B cell (primary cell): ENCODE measurements at regions not wholly inside any gene's neighbourhood (a gene's known extent, or its start where the extent isn't known, plus 50 kb on each side); places are given as distances from the start of the nearest gene placed in this dataset.

Experiments
- ATAC-seq: fragments of 200-7000 bp; cut with Tn5 transposase; one replicate; pipeline ENCODE4 v1.10.0; 2021; ENCODE audit warnings: low read depth, mild to moderate bottlenecking, moderate number of reproducible peaks, moderate library complexity
- CTCF ChIA-PET: fragments of 350-600 bp; sonication (Branson Sonifier 250); formaldehyde crosslinking; loops from one replicate; lab custom pipeline; 2021; ENCODE audit warnings: antibody characterized with exemption, inconsistent platforms; lab: Charles Lee
- POLR2A ChIA-PET: fragments of 350-600 bp; sonication (Branson Sonifier 250); formaldehyde crosslinking; loops from one replicate; lab custom pipeline; 2021; ENCODE audit warnings: antibody characterized with exemption; lab: Charles Lee
- DNase-seq: peaks from one replicate; pipeline ENCODE4 v3.0.0; 2013
- H2AFZ ChIP-seq: 2 replicates; pipeline ENCODE4 v1.6.1; 2012; ENCODE audit warnings: mild to moderate bottlenecking, low read depth, low read length; ENCODE audit not compliant: insufficient read depth, poor library complexity, severe bottlenecking
- H3K27ac ChIP-seq, 2 donors: 1 replicate in 1 of 2; 2 replicates in 1 of 2; pipeline ENCODE4 v1.5.1; 2012 to 2013; ENCODE audit warnings: low read length in 2 of 2, mild to moderate bottlenecking in 2 of 2, moderate library complexity in 1 of 2
- H3K27me3 ChIP-seq, 4 experiments: fragments of 200-600 bp in 1 of 4; sonication (generic) in 1 of 4; replicated peaks in 1 of 4; 1 replicate in 2 of 4; 2 replicates in 2 of 4; pipeline versions ENCODE4 v1.6.1 to v1.7.0; 2013 to 2016; ENCODE audit warnings: low read length in 3 of 4, mild to moderate bottlenecking in 2 of 4, mixed read lengths in 1 of 4, moderate library complexity in 1 of 4; ENCODE audit not compliant: insufficient read depth in 4 of 4, control insufficient read depth in 3 of 4; ENCODE audit errors: control extremely low read depth in 1 of 4
- H3K36me3 ChIP-seq, 2 experiments: replicated peaks in 1 of 2; 1 replicate in 1 of 2; 2 replicates in 1 of 2; pipeline versions ENCODE4 v1.6.1 to v1.7.1; 2013; ENCODE audit warnings: low read length in 1 of 2; ENCODE audit not compliant: insufficient read depth in 2 of 2, control insufficient read depth in 1 of 2; ENCODE audit errors: control extremely low read depth in 1 of 2, extremely low read depth in 1 of 2
- H3K4me1 ChIP-seq, 2 donors: fragments of 200-600 bp in 1 of 2; sonication (generic) in 1 of 2; 1 replicate in 1 of 2; 2 replicates in 1 of 2; pipeline versions ENCODE4 v1.5.1 to v1.6.1; 2013 to 2017; ENCODE audit warnings: low read length in 2 of 2; ENCODE audit not compliant: control insufficient read depth in 2 of 2, insufficient read depth in 2 of 2
- H3K4me2 ChIP-seq: replicated peaks from 2 replicates; pipeline ENCODE3; 2012; ENCODE audit warnings: mild to moderate bottlenecking, low read depth, low read length; ENCODE audit not compliant: poor library complexity, severe bottlenecking
- H3K4me3 ChIP-seq, 5 experiments: fragments of 200-600 bp in 1 of 5; sonication (generic) in 1 of 5; 1 replicate in 3 of 5; 2 replicates in 2 of 5; pipeline versions ENCODE4 v1.5.1 to v1.7.0; 2011 to 2016; ENCODE audit warnings: low read length in 4 of 5, mild to moderate bottlenecking in 4 of 5, low read depth in 2 of 5, control low read depth in 1 of 5, moderate library complexity in 1 of 5; ENCODE audit not compliant: insufficient read depth in 1 of 5; ENCODE audit errors: control extremely low read depth in 1 of 5, extremely low read depth in 1 of 5
- H3K79me2 ChIP-seq: fragments of 200-600 bp; sonication (generic); one replicate; pipeline ENCODE4 v1.6.0; 2016; ENCODE audit warnings: low read length; ENCODE audit not compliant: control insufficient read depth, insufficient read depth
- H3K9ac ChIP-seq: fragments of 200-600 bp; sonication (generic); 2 replicates; pipeline ENCODE4 v1.6.1; 2017; ENCODE audit warnings: mild to moderate bottlenecking, low read length, moderate library complexity
- H3K9me3 ChIP-seq, 3 donors: one replicate each; pipeline versions ENCODE4 v1.6.1 to v1.7.1; 2013; ENCODE audit warnings: low read length in 2 of 3; ENCODE audit not compliant: control insufficient read depth in 2 of 3, insufficient read depth in 1 of 3; ENCODE audit errors: control extremely low read depth in 1 of 3
- H4K20me1 ChIP-seq: 2 replicates; pipeline ENCODE4 v1.6.0; 2012; ENCODE audit warnings: mild to moderate bottlenecking, low read length; ENCODE audit not compliant: insufficient read depth, control insufficient read depth, poor library complexity, severe bottlenecking
- H3K27ac Mint-ChIP-seq: one replicate; pipeline ENCODE4 v1.8.0; 2021; ENCODE audit warnings: mixed read lengths
- H3K27me3 Mint-ChIP-seq: one replicate; pipeline ENCODE4 v1.8.0; 2021; ENCODE audit warnings: mixed read lengths
- H3K4me1 Mint-ChIP-seq: one replicate; pipeline ENCODE4 v1.8.0; 2021; ENCODE audit warnings: mixed read lengths
- H3K4me3 Mint-ChIP-seq: one replicate; pipeline ENCODE4 v1.8.0; 2021; ENCODE audit warnings: mixed read lengths
- H3K9me3 Mint-ChIP-seq: one replicate; pipeline ENCODE4 v1.8.0; 2022; ENCODE audit warnings: mixed read lengths; ENCODE audit not compliant: insufficient read depth
- CTCF ChIP-seq: fragments of 200-600 bp; IDR thresholded peaks from one replicate; pipeline ENCODE4 v1.8.0; 2022; ENCODE audit warnings: antibody characterized with exemption, mild to moderate bottlenecking
- EZH2 ChIP-seq: IDR thresholded peaks from 2 replicates; pipeline ENCODE4 v1.6.1; 2012; ENCODE audit warnings: borderline replicate concordance, low read depth, mild to moderate bottlenecking, moderate library complexity, low read length; ENCODE audit not compliant: insufficient read depth, poor library complexity, severe bottlenecking
- intact Hi-C: fragments of 100-400 bp; cut with micrococcal nuclease; formaldehyde crosslinking; loops from one replicate; pipeline ENCODE4 v1.10.0; 2022

GRCh38 chr6:112557435-112557834 is 210.3 kb downstream of the RFPL4B start:
- Histone ChIP-seq H4K20me1 (no peaks in the 10 kb centered on the region), H3K9ac (no peak overlapping the region), H3K79me2 (no peaks in the 10 kb centered on the region), H3K27me3 (no peaks in the 10 kb centered on the region), H3K4me3 (no peak overlapping the region), H2AFZ (no peak overlapping the region), H3K36me3 (no peaks in the 10 kb centered on the region), H3K4me1 (no peaks in the 10 kb centered on the region), H3K27ac (no peak overlapping the region), H3K9me3 (no peaks in the 10 kb centered on the region), H3K4me2 (no peak overlapping the region)
- intact Hi-C loops = no loop called here
- POLR2A ChIA-PET = no interaction called here
- CTCF ChIA-PET = no interaction called here
- no peak for ATAC-seq
- no peak for DNase-seq
- TF ChIP-seq EZH2 = no peak
- no peaks in the 10 kb centered on the region for H3K27me3 Mint-ChIP-seq
- H3K4me1 Mint-ChIP-seq = no peaks in the 10 kb centered on the region
- no peak overlapping the region for H3K4me3 Mint-ChIP-seq
- no peak overlapping the region for H3K27ac Mint-ChIP-seq
- H3K9me3 Mint-ChIP-seq = no peaks in the 10 kb centered on the region

DNA sequence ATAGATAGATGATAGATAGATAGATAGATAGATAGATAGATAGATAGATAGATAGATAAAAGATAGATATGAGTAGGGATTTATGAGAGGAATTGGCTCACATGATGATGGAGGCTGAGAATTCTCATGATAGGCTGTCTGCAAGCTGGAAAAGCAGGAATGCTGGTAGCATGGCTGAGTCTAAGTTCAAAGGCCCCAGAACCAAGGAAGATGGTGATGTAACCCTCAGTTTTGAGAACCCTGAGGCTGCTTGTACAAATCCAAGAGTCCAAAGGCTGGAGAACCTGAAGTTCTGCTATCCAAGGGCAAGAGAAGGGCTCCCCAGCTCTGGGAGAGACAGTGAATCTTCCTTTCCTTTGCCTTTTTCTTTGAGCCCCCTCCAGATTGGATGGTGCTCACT is 210.8 kb downstream of the RFPL4B start:
- CTCF ChIA-PET = interaction anchor here (1.1 kb wide), 1 partner anchor 8 kb away, joined by 4 read pairs; no protein-coding TSS in a partner anchor
- no peaks in the 10 kb centered on the region for H3K27me3 ChIP-seq
- no peak overlapping the region for H3K27ac Mint-ChIP-seq

More for the DNA sequence above, 210.8 kb downstream of the RFPL4B start:
- DNase-seq (no peak), ATAC-seq (no peak)
- H3K9me3 ChIP-seq = no peaks in the 10 kb centered on the region
- H3K9ac ChIP-seq = no peak overlapping the region
- H3K27ac ChIP-seq = no peak overlapping the region
- Mint-ChIP-seq H3K9me3 (no peaks in the 10 kb centered on the region), H3K27me3 (no peaks in the 10 kb centered on the region), H3K4me1 (no peaks in the 10 kb centered on the region), H3K4me3 (no peak overlapping the region)
- no peak for TF ChIP-seq CTCF
- TF ChIP-seq EZH2 = no peak
- no peak overlapping the region for H3K4me2 ChIP-seq
- no peaks in the 10 kb centered on the region for H3K79me2 ChIP-seq
- no peak overlapping the region for H2AFZ ChIP-seq
- H3K4me3 ChIP-seq = no peak overlapping the region
- POLR2A ChIA-PET = no interaction called here
- H4K20me1 ChIP-seq = no peaks in the 10 kb centered on the region
- H3K4me1 ChIP-seq = no peaks in the 10 kb centered on the region
- H3K36me3 ChIP-seq = no peaks in the 10 kb centered on the region
- intact Hi-C loops = no loop called here
